HG03064 (cell line): ENCODE measurements at regions not wholly inside any gene's neighbourhood (a gene's known extent, or its start where the extent isn't known, plus 50 kb on each side); places are given as distances from the start of the nearest gene placed in this dataset.

Experiments
- ATAC-seq: cut with Tn5 transposase; IDR thresholded peaks from one replicate; pipeline ENCODE4 v1.9.1; 2021; ENCODE audit warnings: low read depth; ENCODE audit not compliant: unreplicated experiment

- ATAC-seq, result no peak
Measured at GRCh38 chr13:79799059-79799867, 318.3 kb downstream of the NDFIP2 start.

GRCh38 chr13:79796136-79796535, 315.2 kb downstream of the NDFIP2 start:
- no peak for ATAC-seq

- ATAC-seq, result no peak
Measured at GRCh38 chr13:79794931-79795330, 314.0 kb downstream of the NDFIP2 start.

GRCh38 chr13:79792716-79793115, 311.8 kb downstream of the NDFIP2 start:
- no peak for ATAC-seq

GRCh38 chr13:79791471-79792042, 310.6 kb downstream of the NDFIP2 start:
- ATAC-seq, result no peak

GRCh38 chr13:79786176-79786575, 305.2 kb downstream of the NDFIP2 start:
- no peak for ATAC-seq

- no peak for ATAC-seq
Measured at GRCh38 chr13:79782541-79783205, 301.7 kb downstream of the NDFIP2 start.

GRCh38 chr13:79781829-79782540, 301.0 kb downstream of the NDFIP2 start:
- ATAC-seq, result no peak

- ATAC-seq, result no peak
Measured at GRCh38 chr13:79780240-79780639, 299.3 kb downstream of the NDFIP2 start.

- ATAC-seq, result no peak
Measured at GRCh38 chr13:79779761-79780160, 298.8 kb downstream of the NDFIP2 start.

- ATAC-seq, result no peak
Measured at GRCh38 chr13:79778741-79779460, 297.9 kb downstream of the NDFIP2 start.

GRCh38 chr13:79777504-79777903, 296.5 kb downstream of the NDFIP2 start:
- ATAC-seq, result no peak

- ATAC-seq, result no peak
Measured at GRCh38 chr13:79776531-79777295, 295.8 kb downstream of the NDFIP2 start.

GRCh38 chr13:79775830-79776229, 294.9 kb downstream of the NDFIP2 start:
- ATAC-seq, result no peak

GRCh38 chr13:79772811-79773210, 291.9 kb downstream of the NDFIP2 start:
- ATAC-seq, result no peak

GRCh38 chr13:79771493-79771892, 290.5 kb downstream of the NDFIP2 start:
- no peak for ATAC-seq

- no peak for ATAC-seq
Measured at GRCh38 chr13:79770056-79770455, 289.1 kb downstream of the NDFIP2 start.

- no peak for ATAC-seq
Measured at GRCh38 chr13:79767126-79767525, 286.2 kb downstream of the NDFIP2 start.

GRCh38 chr13:79765331-79765730, 284.4 kb downstream of the NDFIP2 start:
- no peak for ATAC-seq
